MG63 (cell line): ENCODE measurements at regions not wholly inside any gene's neighbourhood (a gene's known extent, or its start where the extent isn't known, plus 50 kb on each side); places are given as distances from the start of the nearest gene placed in this dataset.

Experiments used
- DNase-seq: peaks from one replicate; pipeline ENCODE4 v3.0.0-alpha.2; 2020
- H3K27me3 ChIP-seq: fragments of 250-450 bp; sonication (Bioruptor Pico); 2 replicates; pipeline ENCODE4 v1.5.1; 2020; ENCODE audit warnings: mild to moderate bottlenecking, moderate library complexity
- H3K36me3 ChIP-seq: fragments of 250-450 bp; sonication (Bioruptor Pico); 2 replicates; pipeline ENCODE4 v1.5.1; 2020; ENCODE audit warnings: mild to moderate bottlenecking, moderate library complexity
- H3K4me3 ChIP-seq: fragments of 250-450 bp; sonication (Bioruptor Pico); 2 replicates; pipeline ENCODE4 v1.5.1; 2020; ENCODE audit warnings: mild to moderate bottlenecking, moderate library complexity
- H3K9me3 ChIP-seq: fragments of 250-450 bp; sonication (Bioruptor Pico); 2 replicates; pipeline ENCODE4 v1.5.1; 2020; ENCODE audit warnings: mild to moderate bottlenecking, moderate library complexity

DNA sequence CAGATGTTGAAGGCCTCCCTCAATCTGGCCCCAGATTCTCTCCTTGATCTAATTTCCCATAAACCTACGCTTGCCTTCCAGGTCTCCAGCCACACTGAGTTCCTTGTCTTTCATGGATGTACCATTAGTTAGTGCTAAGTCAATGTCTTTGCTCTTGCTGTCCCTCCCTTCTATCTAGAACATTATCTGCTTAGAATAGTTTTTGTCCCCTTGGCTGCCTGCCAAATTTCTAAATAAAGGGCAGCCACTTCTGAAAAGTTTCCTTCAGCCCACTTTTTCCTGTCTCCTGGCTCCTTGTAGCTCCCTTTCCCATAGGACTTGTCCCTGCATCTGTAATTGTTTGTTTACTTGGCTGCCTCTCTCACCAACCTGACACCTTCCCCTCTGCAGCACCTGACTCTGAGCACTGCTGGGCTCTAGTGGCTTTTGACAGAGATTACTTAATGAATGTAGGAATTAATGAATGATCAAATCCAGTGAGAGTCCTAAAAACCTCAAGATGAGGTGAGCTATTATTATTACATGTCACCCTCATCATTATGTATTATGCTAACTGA lies 58.3 kb downstream of the CXCL12 start:
- H3K4me3 ChIP-seq = no peak overlapping the region
- H3K27me3 ChIP-seq = no peaks in the 10 kb centered on the region
- H3K9me3 ChIP-seq = no peaks in the 10 kb centered on the region
- DNase-seq = no peak
- no peaks in the 10 kb centered on the region for H3K36me3 ChIP-seq

GRCh38 chr10:44325596-44326307 lies 59.1 kb downstream of the CXCL12 start:
- H3K36me3 ChIP-seq = no peaks in the 10 kb centered on the region
- H3K4me3 ChIP-seq = no peak overlapping the region

GRCh38 chr10:44325157-44325556 lies 59.7 kb downstream of the CXCL12 start:
- no peaks in the 10 kb centered on the region for H3K27me3 ChIP-seq
- DNase-seq = no peak

More at GRCh38 chr10:44325596-44326307, 59.1 kb downstream of the CXCL12 start:
- H3K9me3 ChIP-seq = no peaks in the 10 kb centered on the region
- no peaks in the 10 kb centered on the region for H3K27me3 ChIP-seq
- no peak for DNase-seq

DNA sequence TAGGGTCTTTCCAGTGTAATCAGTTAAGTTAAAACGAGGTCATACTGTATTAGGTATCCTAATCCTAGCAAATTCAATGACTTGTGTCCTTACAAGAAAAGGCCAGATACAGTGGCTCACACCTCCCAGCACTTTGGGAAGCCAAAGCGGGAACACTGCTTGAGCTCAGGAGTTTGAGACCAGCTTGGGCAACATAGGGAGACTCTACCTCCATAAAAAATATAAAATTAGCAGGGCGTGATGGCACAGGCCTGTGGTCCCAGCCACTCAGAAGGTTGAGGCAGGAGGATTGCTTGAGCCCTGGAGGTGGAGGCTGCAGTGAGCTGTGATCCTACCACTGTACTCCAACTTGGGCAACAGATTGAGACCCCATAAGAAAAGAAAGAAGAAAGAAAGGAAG lies 61.1 kb downstream of the CXCL12 start:
- H3K27me3 ChIP-seq = no peaks in the 10 kb centered on the region
- H3K9me3 ChIP-seq = no peaks in the 10 kb centered on the region
- DNase-seq = no peak
- H3K36me3 ChIP-seq = no peaks in the 10 kb centered on the region
- H3K4me3 ChIP-seq = no peak overlapping the region

More at GRCh38 chr10:44325157-44325556, 59.7 kb downstream of the CXCL12 start:
- H3K36me3 ChIP-seq = no peaks in the 10 kb centered on the region
- H3K4me3 ChIP-seq = no peak overlapping the region
- no peaks in the 10 kb centered on the region for H3K9me3 ChIP-seq

- Histone ChIP-seq H3K4me3 (no peak overlapping the region), H3K27me3 (no peaks in the 10 kb centered on the region), H3K36me3 (no peaks in the 10 kb centered on the region), H3K9me3 (no peaks in the 10 kb centered on the region)
- no peak for DNase-seq
Observed at GRCh38 chr10:44322137-44322536, 62.8 kb downstream of the CXCL12 start.

- DNase-seq = no peak
- no peak overlapping the region for H3K4me3 ChIP-seq
- no peaks in the 10 kb centered on the region for H3K9me3 ChIP-seq
- H3K36me3 ChIP-seq = no peaks in the 10 kb centered on the region
- H3K27me3 ChIP-seq = no peaks in the 10 kb centered on the region
Observed at GRCh38 chr10:44320756-44321155, 64.1 kb downstream of the CXCL12 start.

DNA sequence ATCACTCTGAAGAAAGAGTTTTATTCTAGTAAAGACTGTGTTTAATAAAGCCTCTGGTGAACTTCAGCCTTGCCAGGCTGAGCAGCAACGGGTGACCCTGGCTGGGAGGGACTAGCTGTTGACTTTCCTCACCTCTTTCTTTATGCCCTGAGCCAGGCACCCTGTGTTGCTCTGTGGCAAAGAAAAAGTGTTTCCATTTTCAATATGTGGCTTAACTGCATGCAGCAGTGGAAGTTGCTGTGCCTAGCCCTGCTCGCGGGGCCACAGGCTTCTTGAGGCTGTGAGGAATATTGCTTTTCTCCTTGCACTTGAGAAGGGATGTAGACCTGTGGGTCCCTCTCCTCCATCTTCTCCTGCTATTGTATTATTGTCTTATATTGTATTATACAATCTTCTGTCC lies 67.0 kb downstream of the CXCL12 start:
- Histone ChIP-seq H3K36me3 (no peaks in the 10 kb centered on the region), H3K27me3 (no peaks in the 10 kb centered on the region), H3K9me3 (no peaks in the 10 kb centered on the region), H3K4me3 (no peak overlapping the region)
- no peak for DNase-seq

DNA sequence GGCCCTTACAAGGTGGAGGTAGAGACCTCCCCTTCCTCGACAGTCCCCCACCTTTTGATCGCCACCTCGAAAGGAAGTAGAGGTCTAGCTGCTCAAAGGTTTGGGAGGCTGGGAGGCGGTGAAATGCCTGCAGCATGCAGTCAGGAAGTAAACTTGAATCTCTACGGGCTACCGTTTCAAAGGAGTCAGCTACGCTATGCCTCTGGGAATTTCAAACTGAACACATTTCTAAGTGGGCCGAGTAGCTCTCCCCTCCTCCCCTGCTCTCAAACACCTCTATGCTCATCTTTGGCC lies 68.0 kb downstream of the CXCL12 start:
- DNase-seq = no peak
- Histone ChIP-seq H3K27me3 (no peaks in the 10 kb centered on the region), H3K4me3 (no peak overlapping the region), H3K36me3 (no peaks in the 10 kb centered on the region), H3K9me3 (no peaks in the 10 kb centered on the region)

- Histone ChIP-seq H3K9me3 (no peaks in the 10 kb centered on the region), H3K36me3 (no peaks in the 10 kb centered on the region), H3K27me3 (no peaks in the 10 kb centered on the region), H3K4me3 (no peak overlapping the region)
- DNase-seq = peak; percentile 42
Observed at GRCh38 chr10:44316187-44316921, 68.5 kb downstream of the CXCL12 start.

DNA sequence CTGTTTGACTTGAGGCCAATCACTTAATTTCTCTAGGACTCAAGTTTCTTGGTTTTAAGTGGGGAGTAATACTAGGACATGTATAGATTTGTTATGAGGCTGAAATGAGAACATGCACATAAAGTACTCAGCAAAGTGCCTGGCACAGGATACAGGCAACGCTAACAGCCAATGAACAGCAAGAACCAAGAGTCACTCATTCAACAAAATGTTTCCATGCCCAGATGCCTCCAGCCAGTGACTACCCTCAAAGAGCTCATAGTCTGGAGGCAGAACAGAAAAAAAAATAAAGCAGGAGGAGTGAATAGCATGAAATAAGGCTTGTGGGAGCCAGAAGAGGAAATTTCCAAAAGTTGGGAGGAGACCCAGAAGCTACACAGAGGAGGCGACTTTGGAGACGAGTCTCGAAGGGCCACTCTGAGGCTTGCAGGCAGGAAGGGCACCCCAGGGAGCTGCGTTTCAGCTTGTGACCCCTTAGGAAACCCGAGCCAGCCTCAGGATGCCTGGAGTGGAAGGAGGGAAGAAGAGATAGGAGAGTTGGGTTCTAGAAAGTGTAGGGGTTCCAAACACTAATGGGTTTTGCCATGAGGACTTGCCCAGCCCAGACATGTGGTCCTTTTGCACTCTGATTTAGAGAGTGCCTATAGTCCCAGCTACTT lies 70.0 kb downstream of the CXCL12 start:
- Histone ChIP-seq H3K27me3 (no peaks in the 10 kb centered on the region), H3K4me3 (no peak overlapping the region)
- no peak for DNase-seq

DNA sequence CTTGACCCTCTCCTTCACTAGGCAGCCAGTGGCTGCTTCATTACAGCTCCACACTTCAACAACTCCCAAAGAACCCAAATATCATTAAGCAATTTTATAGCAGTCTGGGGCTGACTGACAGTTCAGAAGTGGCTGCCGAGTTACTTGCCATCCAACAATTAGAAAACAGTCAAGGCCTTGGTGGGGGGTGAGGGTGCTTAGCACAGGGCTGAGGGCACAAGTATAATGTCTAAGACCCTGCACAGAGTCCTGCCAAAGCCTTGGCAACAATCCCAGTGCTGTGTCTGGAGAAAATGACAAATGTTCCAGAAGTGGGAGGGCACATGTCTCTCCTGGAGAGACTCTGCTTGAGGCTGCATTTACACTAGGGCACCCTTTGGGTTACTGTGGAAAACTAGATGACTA lies 71.1 kb downstream of the CXCL12 start:
- Histone ChIP-seq H3K36me3 (no peaks in the 10 kb centered on the region), H3K9me3 (no peaks in the 10 kb centered on the region), H3K27me3 (no peaks in the 10 kb centered on the region), H3K4me3 (no peak overlapping the region)
- DNase-seq = no peak

More for the DNA sequence above, 70.0 kb downstream of the CXCL12 start:
- no peaks in the 10 kb centered on the region for H3K9me3 ChIP-seq
- no peaks in the 10 kb centered on the region for H3K36me3 ChIP-seq

DNA sequence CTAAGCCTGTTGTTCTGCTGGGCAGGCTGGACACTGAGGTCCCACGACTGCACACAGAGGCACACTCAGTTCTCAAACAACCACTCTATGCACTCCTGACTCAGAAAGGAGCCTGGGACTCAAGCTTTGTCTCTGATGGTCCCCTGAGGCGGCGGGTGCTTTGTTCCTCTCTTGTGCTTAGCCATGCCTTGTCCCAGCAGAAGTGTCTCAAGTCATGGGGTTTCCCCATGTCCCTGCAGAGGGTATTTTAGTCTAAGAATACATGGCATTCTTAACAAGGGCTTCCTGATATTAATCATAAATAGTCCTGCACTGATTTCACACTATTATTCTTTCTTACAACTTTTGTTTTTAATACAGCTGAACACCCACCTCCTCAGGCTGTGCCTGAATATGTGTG lies 72.5 kb downstream of the CXCL12 start:
- H3K27me3 ChIP-seq = no peaks in the 10 kb centered on the region
- no peak for DNase-seq
- no peaks in the 10 kb centered on the region for H3K36me3 ChIP-seq
- no peak overlapping the region for H3K4me3 ChIP-seq
- H3K9me3 ChIP-seq = no peaks in the 10 kb centered on the region

DNA sequence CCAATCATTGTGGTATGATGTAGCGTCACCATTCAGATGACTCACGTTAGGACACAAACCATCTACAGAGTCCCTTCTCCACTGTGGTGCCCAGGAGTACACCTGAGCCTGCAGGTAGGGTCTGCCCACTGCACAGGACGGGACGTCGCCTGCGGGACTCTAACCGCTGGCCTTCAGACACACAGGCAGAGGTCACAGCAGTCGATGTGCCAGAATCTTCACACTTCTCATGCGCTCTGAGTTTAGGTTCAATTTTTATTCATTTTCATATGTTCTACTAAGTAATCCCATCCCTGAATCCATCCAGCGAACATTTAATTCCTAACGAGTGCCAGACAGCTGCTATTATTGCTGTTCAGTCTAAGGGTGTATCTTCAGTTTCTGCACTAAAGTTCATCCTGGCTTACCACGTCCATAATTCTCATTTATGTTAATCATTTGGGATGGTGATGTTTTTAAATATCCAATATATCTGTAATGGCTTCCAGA lies 73.3 kb downstream of the CXCL12 start:
- H3K4me3 ChIP-seq = no peak overlapping the region
- no peak for DNase-seq
- H3K27me3 ChIP-seq = no peaks in the 10 kb centered on the region
- H3K9me3 ChIP-seq = no peaks in the 10 kb centered on the region
- H3K36me3 ChIP-seq = no peaks in the 10 kb centered on the region

DNA sequence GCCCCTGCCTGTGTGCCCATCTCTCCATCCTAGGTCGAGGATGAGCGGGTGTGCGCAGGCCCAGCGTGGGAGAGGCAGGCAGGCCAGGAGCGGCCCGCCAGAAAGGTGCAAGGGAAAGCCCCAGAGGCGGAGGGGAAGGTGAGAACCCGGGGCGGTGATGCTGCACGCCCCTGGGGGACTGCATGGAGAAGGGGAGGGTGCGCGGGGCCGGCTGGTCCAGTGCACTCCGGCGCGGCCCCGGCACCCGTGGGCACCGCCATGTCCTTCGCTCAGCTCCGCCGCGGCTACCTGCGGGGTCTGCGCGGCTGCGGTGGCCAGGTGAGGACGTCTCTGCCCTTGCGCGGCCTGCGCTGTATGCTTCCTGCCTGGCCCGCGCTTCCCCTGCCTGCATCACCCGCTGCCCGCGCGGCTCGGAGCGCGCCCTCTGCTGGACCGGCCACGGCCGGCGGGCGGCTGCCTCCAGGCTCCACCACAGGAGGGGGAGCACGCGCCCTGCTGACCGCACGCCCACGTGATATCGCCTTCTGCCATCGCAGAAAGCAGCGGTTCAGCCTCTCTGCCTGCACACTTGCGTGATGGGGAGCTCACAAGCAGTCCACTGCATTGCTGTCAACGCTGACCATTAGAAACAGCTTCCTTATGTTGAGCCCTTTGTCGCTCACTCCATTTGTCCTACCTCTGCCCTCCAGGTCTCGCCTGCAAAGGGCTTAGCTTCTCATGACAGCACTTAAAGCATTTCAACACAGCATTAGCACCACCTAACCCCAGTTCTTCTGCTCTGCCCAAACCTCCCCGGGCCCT lies 73.9 kb downstream of the CXCL12 start:
- no peak overlapping the region for H3K4me3 ChIP-seq
- no peaks in the 10 kb centered on the region for H3K36me3 ChIP-seq
- DNase-seq = peak; percentile 85
- no peaks in the 10 kb centered on the region for H3K9me3 ChIP-seq
- H3K27me3 ChIP-seq = no peaks in the 10 kb centered on the region

DNA sequence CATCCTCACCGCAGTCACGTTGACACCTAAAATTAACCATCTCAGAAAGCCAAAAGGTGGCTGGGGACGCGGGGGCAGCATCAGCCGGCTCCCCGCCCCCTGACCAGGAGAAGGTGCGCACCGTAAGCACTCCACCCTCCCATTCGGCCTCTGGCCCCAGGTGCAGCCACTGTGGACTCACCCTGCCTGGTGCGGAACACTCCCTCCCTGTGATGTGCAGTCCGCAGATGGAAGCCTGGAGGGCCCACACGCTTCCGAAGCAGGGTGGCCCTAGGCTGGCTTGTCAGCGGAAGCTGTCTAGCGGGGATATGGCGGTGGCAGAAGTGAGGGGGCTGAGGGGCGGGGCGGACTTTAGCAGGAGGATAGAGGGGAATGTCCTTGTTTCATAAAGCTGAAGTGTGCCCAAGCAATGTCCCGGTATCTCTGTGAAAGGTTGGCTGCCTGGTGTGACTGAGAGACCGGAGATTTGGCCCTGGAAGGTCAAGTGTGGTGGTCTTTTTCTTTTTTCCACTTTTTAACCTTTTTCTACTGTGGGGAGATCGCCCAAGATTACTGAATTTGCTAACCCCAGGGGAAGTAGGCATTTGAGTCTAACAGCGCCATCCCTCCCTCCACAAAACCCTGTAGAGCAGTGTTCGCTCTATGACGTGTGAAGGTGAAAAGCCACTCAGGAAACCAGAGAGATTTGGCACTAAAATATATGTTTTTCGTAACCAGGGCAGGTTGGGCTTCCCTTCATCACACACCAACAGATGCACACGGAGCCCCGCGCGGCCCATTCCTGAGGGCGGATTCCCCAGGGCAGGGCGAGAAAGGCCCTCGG lies 74.7 kb downstream of the CXCL12 start:
- Histone ChIP-seq H3K4me3 (no peak overlapping the region), H3K36me3 (no peaks in the 10 kb centered on the region), H3K27me3 (no peaks in the 10 kb centered on the region), H3K9me3 (no peaks in the 10 kb centered on the region)
- no peak for DNase-seq

DNA sequence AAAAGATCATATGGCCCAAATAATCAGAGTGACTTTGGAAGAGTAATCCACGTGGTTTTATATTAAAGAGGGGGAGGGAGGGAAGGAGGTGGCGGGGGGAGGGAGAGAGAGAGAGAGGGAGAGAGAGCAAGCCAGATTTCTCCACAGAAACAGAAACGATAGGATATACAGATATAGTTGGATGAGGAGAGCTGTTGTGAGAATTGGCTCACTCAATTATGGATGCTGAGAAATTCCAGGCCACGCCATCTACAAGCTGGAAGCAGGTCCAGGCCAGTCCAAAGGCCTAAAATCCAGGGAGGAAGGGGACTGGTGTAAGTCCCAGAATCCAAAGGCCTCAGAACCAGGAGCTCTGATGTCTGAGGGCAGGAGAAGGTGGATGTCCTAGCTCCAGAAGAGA lies 75.5 kb downstream of the CXCL12 start:
- DNase-seq = no peak
- Histone ChIP-seq H3K9me3 (no peaks in the 10 kb centered on the region), H3K27me3 (no peaks in the 10 kb centered on the region), H3K36me3 (no peaks in the 10 kb centered on the region), H3K4me3 (no peak overlapping the region)
